H9 (cell line): ENCODE measurements at regions not wholly inside any gene's neighbourhood (a gene's known extent, or its start where the extent isn't known, plus 50 kb on each side); places are given as distances from the start of the nearest gene placed in this dataset.

ENCODE experiments used
- DNase-seq: peaks from one replicate; pipeline ENCODE4 v3.0.0-alpha.2; 2017
- H2AFZ ChIP-seq: one replicate; pipeline ENCODE4 v1.6.1; 2013; ENCODE audit warnings: mild to moderate bottlenecking, low read length, control low read depth, moderate library complexity
- H2AK5ac ChIP-seq: 2 replicates; pipeline ENCODE4 v1.6.1; 2013; ENCODE audit warnings: low read length, control low read depth, mixed read lengths; ENCODE audit not compliant: insufficient read length
- H2BK120ac ChIP-seq: one replicate; pipeline ENCODE4 v1.6.1; 2013; ENCODE audit warnings: low read depth, mild to moderate bottlenecking, low read length, control low read depth, inconsistent platforms; ENCODE audit not compliant: poor library complexity, severe bottlenecking
- H2BK12ac ChIP-seq: 2 replicates; pipeline ENCODE4 v1.6.1; 2013; ENCODE audit warnings: low read length, control low read depth, mixed read lengths, low read depth; ENCODE audit not compliant: insufficient read length
- H2BK15ac ChIP-seq: 2 replicates; pipeline ENCODE4 v1.6.1; 2013; ENCODE audit warnings: low read depth, low read length, control low read depth
- H2BK20ac ChIP-seq: one replicate; pipeline ENCODE4 v1.6.1; 2013; ENCODE audit warnings: low read depth, mild to moderate bottlenecking, low read length, control low read depth, inconsistent platforms; ENCODE audit not compliant: poor library complexity, severe bottlenecking
- H2BK5ac ChIP-seq: 2 replicates; pipeline ENCODE4 v1.6.1; 2013; ENCODE audit warnings: low read length, control low read depth, mixed read lengths; ENCODE audit not compliant: insufficient read length
- H3K14ac ChIP-seq: 2 replicates; pipeline ENCODE4 v1.6.1; 2013; ENCODE audit warnings: low read length, control low read depth; ENCODE audit not compliant: insufficient read depth
- H3K18ac ChIP-seq: 2 replicates; pipeline ENCODE4 v1.6.1; 2013; ENCODE audit warnings: low read depth, mild to moderate bottlenecking, mixed read lengths, low read length, control low read depth; ENCODE audit not compliant: insufficient read length
- H3K23ac ChIP-seq: 2 replicates; pipeline ENCODE4 v1.6.1; 2013; ENCODE audit warnings: low read length, control low read depth, mixed read lengths, low read depth; ENCODE audit not compliant: insufficient read length
- H3K23me2 ChIP-seq: 2 replicates; pipeline ENCODE4 v1.6.1; 2013; ENCODE audit warnings: low read depth, mild to moderate bottlenecking, mixed read lengths, low read length, control low read depth; ENCODE audit not compliant: insufficient read length, poor library complexity, severe bottlenecking
- H3K27ac ChIP-seq: 2 replicates; pipeline ENCODE4 v1.5.1; 2013; ENCODE audit warnings: low read length, control low read depth, mixed read lengths, low read depth; ENCODE audit not compliant: insufficient read length
- H3K27me3 ChIP-seq: 2 replicates; pipeline ENCODE4 v1.6.1; 2013; ENCODE audit warnings: low read length, control low read depth, inconsistent platforms; ENCODE audit not compliant: insufficient read depth
- H3K4ac ChIP-seq: 2 replicates; pipeline ENCODE4 v1.6.1; 2013; ENCODE audit warnings: low read depth, mild to moderate bottlenecking, control low read depth, inconsistent platforms, low read length, moderate library complexity
- H3K4me1 ChIP-seq: 2 replicates; pipeline ENCODE4 v1.6.1; 2013; ENCODE audit warnings: low read length, control low read depth, inconsistent platforms; ENCODE audit not compliant: insufficient read depth
- H3K4me2 ChIP-seq: 2 replicates; pipeline ENCODE4 v1.6.1; 2013; ENCODE audit warnings: low read length, control low read depth, mixed read lengths; ENCODE audit not compliant: insufficient read length, insufficient read depth
- H3K56ac ChIP-seq: 2 replicates; pipeline ENCODE4 v1.6.1; 2013; ENCODE audit warnings: low read depth, mild to moderate bottlenecking, mixed read lengths, low read length, control low read depth; ENCODE audit not compliant: insufficient read length
- H3K79me1 ChIP-seq: 2 replicates; pipeline ENCODE4 v1.6.1; 2013; ENCODE audit warnings: low read depth, mild to moderate bottlenecking, moderate library complexity, low read length, control low read depth, inconsistent platforms; ENCODE audit not compliant: insufficient read depth, poor library complexity, severe bottlenecking
- H3K79me2 ChIP-seq: 2 replicates; pipeline ENCODE4 v1.6.1; 2013; ENCODE audit warnings: low read length, control low read depth, inconsistent platforms; ENCODE audit not compliant: insufficient read depth
- H3K9ac ChIP-seq: 2 replicates; pipeline ENCODE4 v1.6.1; 2013; ENCODE audit warnings: low read length, control low read depth, mixed read lengths; ENCODE audit not compliant: insufficient read length; ENCODE audit errors: extremely low read depth
- H3K9me3 ChIP-seq: one replicate; pipeline ENCODE4 v1.6.1; 2013; ENCODE audit warnings: low read depth, low read length, inconsistent platforms; ENCODE audit not compliant: control insufficient read depth
- H3T11ph ChIP-seq: one replicate; pipeline ENCODE4 v1.6.1; 2013; ENCODE audit warnings: mild to moderate bottlenecking, low read length, control low read depth, inconsistent platforms
- H4K20me1 ChIP-seq: one replicate; pipeline ENCODE4 v1.6.1; 2013; ENCODE audit not compliant: control insufficient read depth, insufficient read length, insufficient read depth
- H4K5ac ChIP-seq: 2 replicates; pipeline ENCODE4 v1.6.1; 2013; ENCODE audit warnings: low read depth, mild to moderate bottlenecking, mixed read lengths, low read length, control low read depth; ENCODE audit not compliant: insufficient read length
- H4K8ac ChIP-seq: replicated peaks from 2 replicates; pipeline ENCODE4 v1.6.1; 2013; ENCODE audit warnings: low read length, control low read depth, mixed read lengths, low read depth; ENCODE audit not compliant: insufficient read length
- H4K91ac ChIP-seq: 2 replicates; pipeline ENCODE4 v1.6.1; 2013; ENCODE audit warnings: low read depth, mild to moderate bottlenecking, moderate library complexity, mixed read lengths, low read length, control low read depth; ENCODE audit not compliant: insufficient read length
- H3K27ac Mint-ChIP-seq, 3 experiments: 2 replicates in 2 of 3; 3 replicates in 1 of 3; pipeline ENCODE4 v1.8.0; 2020 to 2021; ENCODE audit warnings: mixed read lengths in 3 of 3, mild to moderate bottlenecking in 1 of 3, moderate library complexity in 1 of 3
- H3K27me3 Mint-ChIP-seq: 2 replicates; pipeline ENCODE4 v1.8.0; 2021; ENCODE audit warnings: low read depth, mild to moderate bottlenecking, moderate library complexity, mixed read lengths
- H3K36me3 Mint-ChIP-seq, 3 experiments: 2 replicates in 2 of 3; 3 replicates in 1 of 3; pipeline ENCODE4 v1.8.0; 2020 to 2021; ENCODE audit warnings: low read depth in 3 of 3, mixed read lengths in 3 of 3; ENCODE audit not compliant: insufficient read depth in 1 of 3
- H3K4me1 Mint-ChIP-seq, 2 experiments: 2 replicates each; pipeline ENCODE4 v1.8.0; 2020; ENCODE audit warnings: mixed read lengths in 2 of 2
- H3K4me3 Mint-ChIP-seq, 2 experiments: 2 replicates in 1 of 2; 3 replicates in 1 of 2; pipeline ENCODE4 v1.8.0; 2020 to 2021; ENCODE audit warnings: mild to moderate bottlenecking in 2 of 2, mixed read lengths in 2 of 2, moderate library complexity in 1 of 2
- H3K9me3 Mint-ChIP-seq, 2 experiments: 2 replicates in 1 of 2; 3 replicates in 1 of 2; pipeline ENCODE4 v1.8.0; 2020; ENCODE audit warnings: mild to moderate bottlenecking in 2 of 2, mixed read lengths in 2 of 2, moderate library complexity in 1 of 2
- CTCF ChIP-seq: fragments of 200-600 bp; sonication (generic); conservative IDR thresholded peaks from 3 replicates; pipeline ENCODE4 v1.8.0; 2021; ENCODE audit warnings: antibody characterized with exemption, mild to moderate bottlenecking
- WGBS: extraction: QIAGEN DNeasy Blood & Tissue Kit; methylation state at CpG from one replicate; pipeline ENCODE4 v1.1.7; 2013; ENCODE audit warnings: missing lambda C conversion rate, low lambda C conversion rate, mixed read lengths; ENCODE audit not compliant: insufficient read length; ENCODE audit errors: extremely low coverage; 5-methylcytosine and 5-hydroxymethylcytosine counted together

- Histone ChIP-seq H2BK12ac (no peak overlapping the region), H3K4me2 (no peak overlapping the region), H4K5ac (no peak overlapping the region), H2AK5ac (no peak overlapping the region), H3K56ac (no peak overlapping the region), H3K4ac (no peak overlapping the region), H2AFZ (no peak overlapping the region), H3K23ac (no peak overlapping the region), H2BK15ac (no peak overlapping the region), H3K23me2 (no peaks in the 10 kb centered on the region), H2BK120ac (no peak overlapping the region), H3K27ac (no peak overlapping the region), H3K79me2 (no peaks in the 10 kb centered on the region), H3K79me1 (no peaks in the 10 kb centered on the region), H2BK20ac (no peak overlapping the region), H4K91ac (no peak overlapping the region), H3T11ph (no peak overlapping the region), H3K9ac (no peak overlapping the region), H3K4me1 (no peaks in the 10 kb centered on the region), H3K9me3 (no peaks in the 10 kb centered on the region), H4K20me1 (no peaks in the 10 kb centered on the region), H2BK5ac (no peak overlapping the region), H4K8ac (no peak overlapping the region), H3K14ac (no peak overlapping the region), H3K18ac (no peak overlapping the region), H3K27me3 (no peaks in the 10 kb centered on the region)
- H3K4me3 Mint-ChIP-seq = no peak overlapping the region
- no peaks in the 10 kb centered on the region for H3K4me1 Mint-ChIP-seq
- no peaks in the 10 kb centered on the region; a peak in 1 of 5 replicates for H3K9me3 Mint-ChIP-seq
- no peak overlapping the region for H3K27ac Mint-ChIP-seq
- WGBS = no CpG with 5 or more reads among the region's 4 CpGs
- no peak for DNase-seq
- no peaks in the 10 kb centered on the region; the same call in 1 of the 2 replicates for H3K27me3 Mint-ChIP-seq
- no peak for TF ChIP-seq CTCF
- no peaks in the 10 kb centered on the region for H3K36me3 Mint-ChIP-seq
These were observed 120.7 kb downstream of the ABCC12 start for GRCh38 chr16:48035142-48035541.
